ENCODE measurements at regions not wholly inside any gene's neighbourhood (a gene's known extent, or its start where the extent isn't known, plus 50 kb on each side); places are given as distances from the start of the nearest gene placed in this dataset.

- RAD21 ChIA-PET (ENCODE audit: low non-redundant PET in 1 of 2, low total read pairs in 2 of 2, uncharacterized antibody in 2 of 2, unreplicated experiment in 2 of 2): no interaction called here
Measured at GRCh38 chr1:30108186-30108585, 615.2 kb downstream of the MATN1 start.

DNA sequence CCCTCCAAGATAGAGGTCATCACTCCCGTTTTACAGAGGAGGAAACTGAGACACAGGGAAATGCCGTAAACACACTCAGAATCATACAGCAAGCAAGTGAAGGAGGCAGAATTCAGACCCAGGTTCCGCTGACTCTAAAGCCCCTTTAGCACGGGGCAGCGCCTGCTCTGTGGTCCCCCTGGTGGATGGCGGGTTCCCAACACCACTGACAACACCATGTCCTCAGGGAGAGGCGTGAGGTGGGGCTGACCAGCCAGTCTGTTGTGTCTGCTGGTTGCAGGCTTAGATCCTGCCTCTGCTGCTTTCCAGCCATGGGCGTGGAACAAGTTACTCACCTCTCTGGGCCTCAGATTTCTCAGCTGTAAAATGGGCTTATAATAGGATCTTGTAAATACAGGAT lies 617.3 kb downstream of the MATN1 start:
- Histone ChIP-seq H3K4me1 (ENCODE audit: control insufficient read depth in 1 of 2, insufficient read depth in 2 of 2, low read length in 2 of 2) (peaks cover 0 to 4% of the 10 kb centered on the region in 2 experiments; a peak in 1 of 4 replicates), H3K27ac (ENCODE audit: low read depth, low read length) (no peak overlapping the region), H3K9me3 (ENCODE audit: control insufficient read depth in 1 of 2, insufficient read depth in 1 of 2, low read depth in 1 of 2, low read length in 2 of 2) (no peaks in the 10 kb centered on the region), H3K36me3 (ENCODE audit: control insufficient read depth in 1 of 2, insufficient read depth in 2 of 2, low read length in 2 of 2) (no peaks in the 10 kb centered on the region), H3K4me2 (ENCODE audit: low read length) (no peak overlapping the region), H2AFZ (ENCODE audit: low read depth, low read length, poor library complexity, severe bottlenecking) (no peak overlapping the region), H4K20me1 (ENCODE audit: insufficient read depth) (no peaks in the 10 kb centered on the region), H3K9ac (ENCODE audit: low read length) (no peak overlapping the region), H3K79me2 (ENCODE audit: insufficient read depth, low read length) (no peaks in the 10 kb centered on the region), H3K4me3 (replicated peaks in 1 of 2; ENCODE audit: low read depth in 1 of 2, low read length in 2 of 2) (no peak overlapping the region), H3K9me2 (ENCODE audit: insufficient read depth) (no peaks in the 10 kb centered on the region), H3K27me3 (ENCODE audit: insufficient read depth, low read length) (peaks cover 37% of the 10 kb centered on the region)
- ATAC-seq (peak; percentile 93), DNase-seq (ENCODE audit: low read depth, low spot score) (no peak)
- intact Hi-C loops (cut with micrococcal nuclease): loop anchor here (2.0 kb wide), 1 partner anchor 593 kb away; no protein-coding TSS in a partner anchor
- POLR2A ChIA-PET: no interaction called here
- CTCF ChIA-PET: no interaction called here
- peak; percentile 54 for TF ChIP-seq RAD21 (IDR thresholded peaks at IDR 0.05; ENCODE audit: low read depth)
- peak; percentile 46 to 72 (median 71); a peak in 5 of 6 replicates for TF ChIP-seq CTCF (IDR thresholded peaks at IDR 0.05 in 2 of 3, conservative IDR thresholded peaks at IDR 0.05 in 1 of 3; ENCODE audit: borderline replicate concordance in 1 of 3, insufficient read depth in 1 of 3, low read depth in 2 of 3, low read length in 2 of 3)
- TF ChIP-seq SIN3A (IDR thresholded peaks at IDR 0.05; ENCODE audit: low read depth): no peak
- RAD21 ChIA-PET (ENCODE audit: low non-redundant PET in 1 of 2, low total read pairs in 2 of 2, uncharacterized antibody in 2 of 2, unreplicated experiment in 2 of 2): no interaction called here
- BruUV-seq (replicated peaks): no TSS peak

More at GRCh38 chr1:30108186-30108585, 615.2 kb downstream of the MATN1 start:
- Histone ChIP-seq H3K9me3 (ENCODE audit: control insufficient read depth in 1 of 2, insufficient read depth in 1 of 2, low read depth in 1 of 2, low read length in 2 of 2) (no peaks in the 10 kb centered on the region), H4K20me1 (ENCODE audit: insufficient read depth) (no peaks in the 10 kb centered on the region), H3K79me2 (ENCODE audit: insufficient read depth, low read length) (no peaks in the 10 kb centered on the region), H3K4me3 (replicated peaks in 1 of 2; ENCODE audit: low read depth in 1 of 2, low read length in 2 of 2) (no peak overlapping the region), H3K27me3 (ENCODE audit: insufficient read depth, low read length) (peaks cover 36% of the 10 kb centered on the region), H2AFZ (ENCODE audit: low read depth, low read length, poor library complexity, severe bottlenecking) (no peak overlapping the region), H3K9ac (ENCODE audit: low read length) (no peak overlapping the region), H3K9me2 (ENCODE audit: insufficient read depth) (no peaks in the 10 kb centered on the region), H3K4me1 (ENCODE audit: control insufficient read depth in 1 of 2, insufficient read depth in 2 of 2, low read length in 2 of 2) (no peaks in the 10 kb centered on the region), H3K27ac (ENCODE audit: low read depth, low read length) (no peak overlapping the region), H3K36me3 (ENCODE audit: control insufficient read depth in 1 of 2, insufficient read depth in 2 of 2, low read length in 2 of 2) (no peaks in the 10 kb centered on the region), H3K4me2 (ENCODE audit: low read length) (no peak overlapping the region)
- TF ChIP-seq TCF7L2 (IDR thresholded peaks at IDR 0.05; ENCODE audit: borderline replicate concordance, extremely low read depth, insufficient read depth, insufficient read length) (no peak), SRF (IDR thresholded peaks at IDR 0.05; ENCODE audit: low read depth) (no peak), RAD21 (IDR thresholded peaks at IDR 0.05; ENCODE audit: low read depth) (no peak), EZH2phosphoT487 (IDR thresholded peaks at IDR 0.05; ENCODE audit: borderline replicate concordance) (no peak), CBX3 (IDR thresholded peaks at IDR 0.05; ENCODE audit: low read depth) (no peak), POLR2AphosphoS5 (IDR thresholded peaks at IDR 0.05; ENCODE audit: low read depth, low read length) (no peak), EZH2 (IDR thresholded peaks at IDR 0.05) (no peak)
- TF ChIP-seq, protein P1, sequence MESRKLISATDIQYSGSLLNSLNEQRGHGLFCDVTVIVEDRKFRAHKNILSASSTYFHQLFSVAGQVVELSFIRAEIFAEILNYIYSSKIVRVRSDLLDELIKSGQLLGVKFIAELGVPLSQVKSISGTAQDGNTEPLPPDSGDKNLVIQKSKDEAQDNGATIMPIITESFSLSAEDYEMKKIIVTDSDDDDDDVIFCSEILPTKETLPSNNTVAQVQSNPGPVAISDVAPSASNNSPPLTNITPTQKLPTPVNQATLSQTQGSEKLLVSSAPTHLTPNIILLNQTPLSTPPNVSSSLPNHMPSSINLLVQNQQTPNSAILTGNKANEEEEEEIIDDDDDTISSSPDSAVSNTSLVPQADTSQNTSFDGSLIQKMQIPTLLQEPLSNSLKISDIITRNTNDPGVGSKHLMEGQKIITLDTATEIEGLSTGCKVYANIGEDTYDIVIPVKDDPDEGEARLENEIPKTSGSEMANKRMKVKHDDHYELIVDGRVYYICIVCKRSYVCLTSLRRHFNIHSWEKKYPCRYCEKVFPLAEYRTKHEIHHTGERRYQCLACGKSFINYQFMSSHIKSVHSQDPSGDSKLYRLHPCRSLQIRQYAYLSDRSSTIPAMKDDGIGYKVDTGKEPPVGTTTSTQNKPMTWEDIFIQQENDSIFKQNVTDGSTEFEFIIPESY (IDR thresholded peaks at IDR 0.05; ENCODE audit: extremely low read depth, insufficient replicate concordance, low read length): no peak
- BruUV-seq (replicated peaks): no TSS peak
- no peak for DNase-seq (ENCODE audit: low read depth, low spot score)
- no peak for ATAC-seq
- ChIA-PET POLR2A (no interaction called here), CTCF (interaction anchor here (0.9 kb wide), 1 partner anchor 315 kb away, joined by 3 read pairs; no protein-coding TSS in a partner anchor)
- intact Hi-C loops (cut with micrococcal nuclease): no loop called here

Measured in HCT116 (cell line).